GM13976 (cell line): ENCODE measurements at regions not wholly inside any gene's neighbourhood (a gene's known extent, or its start where the extent isn't known, plus 50 kb on each side); places are given as distances from the start of the nearest gene placed in this dataset.

Experiments used
- DNase-seq: peaks from one replicate; pipeline ENCODE4 v3.0.0; 2012; ENCODE audit warnings: low spot score
- in situ Hi-C: fragments of 300-500 bp; cut with MboI; formaldehyde crosslinking; loops from one replicate; pipeline ENCODE4 v1.12.0; 2022; ENCODE audit warnings: low sequenced_read_pairs, mixed read lengths, inconsistent platforms; ENCODE audit not compliant: unreplicated experiment
- TF ChIP-seq, protein P1 (sequence below): IDR thresholded peaks from 2 replicates; pipeline ENCODE4 v1.5.1; 2012; ENCODE audit warnings: borderline replicate concordance, mild to moderate bottlenecking; ENCODE audit not compliant: insufficient read depth; ENCODE audit errors: extremely low read depth, missing control alignments, control extremely low read depth

DNA sequence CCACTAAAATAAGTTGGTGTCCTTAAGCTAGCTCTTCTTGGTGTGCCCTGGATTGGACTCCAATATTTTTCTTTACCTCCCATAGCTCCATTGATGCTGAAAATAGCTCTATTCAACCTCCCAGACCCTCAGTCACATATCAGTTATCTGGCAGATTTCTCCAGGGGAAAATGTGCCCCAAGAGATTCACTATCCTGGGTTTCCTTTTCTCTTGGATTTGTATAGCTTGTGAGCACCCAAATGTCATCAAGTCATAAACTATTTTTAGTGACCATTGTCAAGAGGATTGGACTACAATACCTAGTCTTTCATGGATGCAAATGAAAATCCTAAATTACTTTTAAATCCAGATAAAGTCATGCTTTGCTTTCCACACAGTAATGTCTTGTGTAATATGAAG, 339.6 kb upstream of the FOXG1 start:
- TF ChIP-seq, protein P1, sequence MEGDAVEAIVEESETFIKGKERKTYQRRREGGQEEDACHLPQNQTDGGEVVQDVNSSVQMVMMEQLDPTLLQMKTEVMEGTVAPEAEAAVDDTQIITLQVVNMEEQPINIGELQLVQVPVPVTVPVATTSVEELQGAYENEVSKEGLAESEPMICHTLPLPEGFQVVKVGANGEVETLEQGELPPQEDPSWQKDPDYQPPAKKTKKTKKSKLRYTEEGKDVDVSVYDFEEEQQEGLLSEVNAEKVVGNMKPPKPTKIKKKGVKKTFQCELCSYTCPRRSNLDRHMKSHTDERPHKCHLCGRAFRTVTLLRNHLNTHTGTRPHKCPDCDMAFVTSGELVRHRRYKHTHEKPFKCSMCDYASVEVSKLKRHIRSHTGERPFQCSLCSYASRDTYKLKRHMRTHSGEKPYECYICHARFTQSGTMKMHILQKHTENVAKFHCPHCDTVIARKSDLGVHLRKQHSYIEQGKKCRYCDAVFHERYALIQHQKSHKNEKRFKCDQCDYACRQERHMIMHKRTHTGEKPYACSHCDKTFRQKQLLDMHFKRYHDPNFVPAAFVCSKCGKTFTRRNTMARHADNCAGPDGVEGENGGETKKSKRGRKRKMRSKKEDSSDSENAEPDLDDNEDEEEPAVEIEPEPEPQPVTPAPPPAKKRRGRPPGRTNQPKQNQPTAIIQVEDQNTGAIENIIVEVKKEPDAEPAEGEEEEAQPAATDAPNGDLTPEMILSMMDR: no peak
- DNase-seq: no peak
- in situ Hi-C loops: no loop called here

DNA sequence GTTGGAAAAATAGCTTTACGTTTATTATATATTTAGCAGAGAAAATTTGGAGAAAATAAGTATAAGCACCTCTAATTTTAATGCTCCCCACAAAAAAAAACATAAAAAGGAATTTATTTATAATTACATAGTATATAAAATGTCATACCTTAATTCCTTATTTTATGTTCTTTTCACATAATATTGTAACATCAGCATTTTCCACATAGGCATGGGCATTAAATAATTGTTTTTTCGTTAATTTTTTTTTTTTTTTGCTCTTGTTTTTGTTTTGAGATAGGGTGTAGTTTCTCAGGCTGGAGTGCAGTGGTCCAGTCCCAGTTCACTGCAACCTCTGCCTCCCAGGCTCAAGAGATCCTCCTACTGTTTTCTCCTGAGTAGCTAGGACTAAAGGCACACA, 329.8 kb upstream of the FOXG1 start:
- no peak for DNase-seq
- in situ Hi-C loops: no loop called here
- TF ChIP-seq, protein P1: no peak

DNA sequence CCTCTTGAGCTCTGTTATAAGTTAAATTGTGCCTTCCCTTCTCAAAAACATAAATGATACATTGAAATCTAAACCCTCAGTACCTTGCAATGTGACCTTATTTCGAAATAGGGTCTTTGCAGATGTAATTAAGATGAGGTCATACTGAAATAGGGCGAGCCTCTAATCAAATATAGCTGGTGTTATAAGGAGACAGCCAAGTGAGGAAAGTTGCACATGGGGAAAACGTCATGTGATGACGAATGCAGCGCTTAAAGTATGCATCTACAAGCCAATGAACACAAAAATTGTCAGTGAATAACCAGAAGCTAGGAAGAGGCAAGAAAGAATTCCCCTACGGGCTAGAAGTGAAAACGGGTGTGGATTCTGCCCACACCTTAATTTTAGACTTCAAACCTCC, 305.2 kb upstream of the FOXG1 start:
- TF ChIP-seq, protein P1: no peak
- DNase-seq: no peak
- in situ Hi-C loops: no loop called here

DNA sequence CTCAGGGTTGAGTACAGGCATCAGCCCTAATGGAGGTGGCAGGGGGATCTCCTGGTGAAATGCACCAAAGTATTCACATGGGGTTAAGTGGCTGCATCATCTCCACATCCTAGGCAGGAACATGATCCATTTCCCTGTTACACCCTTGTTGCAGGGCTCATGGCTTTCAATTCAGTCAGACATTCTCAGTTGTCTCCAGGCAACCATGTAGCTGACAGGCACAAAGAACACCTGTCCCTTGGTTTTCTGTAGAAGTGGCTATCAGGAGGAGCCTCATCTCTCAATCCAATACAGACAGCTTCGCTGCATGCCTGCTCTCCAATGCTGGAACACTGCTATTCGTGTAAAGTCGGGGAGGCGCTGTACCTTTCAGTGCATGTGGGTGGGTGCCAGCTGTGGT, 299.0 kb upstream of the FOXG1 start:
- DNase-seq: no peak
- in situ Hi-C loops: no loop called here
- TF ChIP-seq, protein P1: no peak

DNA sequence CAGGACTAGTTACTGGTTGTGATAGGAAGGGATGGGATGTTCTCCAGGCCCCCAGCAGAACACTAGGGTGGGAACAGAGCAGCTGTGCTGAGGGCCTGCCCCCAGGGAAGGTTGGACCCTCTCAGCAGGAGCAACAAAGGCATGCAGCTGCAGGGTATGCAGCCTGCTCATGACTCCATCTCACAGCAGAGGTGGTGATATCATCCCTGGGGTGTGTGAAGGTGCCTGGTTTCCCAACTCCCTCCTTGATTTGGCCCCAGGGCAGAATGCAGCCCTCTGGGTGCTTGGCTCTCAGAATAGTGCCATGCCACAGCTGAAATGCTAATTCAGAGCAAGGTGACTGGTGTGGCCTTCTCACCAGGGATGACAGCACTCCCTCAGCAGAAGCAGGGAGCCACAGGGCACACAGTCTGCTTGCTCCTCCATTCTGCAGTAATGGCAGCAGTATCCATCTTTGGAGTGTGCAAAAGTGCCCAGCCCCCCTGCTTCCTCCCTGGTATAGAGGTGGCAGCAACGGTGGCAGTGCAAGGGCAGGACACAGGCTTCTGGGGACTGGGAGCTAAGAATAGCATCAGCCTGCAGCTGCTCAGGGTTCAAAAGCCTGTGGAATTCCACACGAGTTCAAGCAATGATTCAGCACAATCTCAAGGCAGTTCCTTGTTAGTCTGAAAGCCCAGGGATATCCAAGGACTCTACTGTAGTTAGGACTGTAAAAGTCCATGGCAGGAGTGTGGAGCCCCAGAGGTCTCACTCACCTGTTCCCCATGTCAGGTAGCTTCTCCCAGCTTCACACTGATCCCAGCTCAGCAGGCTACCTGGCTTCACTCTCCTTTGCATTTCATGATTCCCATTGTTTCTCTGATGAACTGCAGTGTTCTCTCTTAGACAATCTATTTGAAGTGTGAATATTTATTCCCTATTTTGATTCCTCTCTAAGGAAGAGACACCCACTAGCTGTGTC, 298.1 kb upstream of the FOXG1 start:
- no peak for DNase-seq
- in situ Hi-C loops: no loop called here
- TF ChIP-seq, protein P1: no peak

DNA sequence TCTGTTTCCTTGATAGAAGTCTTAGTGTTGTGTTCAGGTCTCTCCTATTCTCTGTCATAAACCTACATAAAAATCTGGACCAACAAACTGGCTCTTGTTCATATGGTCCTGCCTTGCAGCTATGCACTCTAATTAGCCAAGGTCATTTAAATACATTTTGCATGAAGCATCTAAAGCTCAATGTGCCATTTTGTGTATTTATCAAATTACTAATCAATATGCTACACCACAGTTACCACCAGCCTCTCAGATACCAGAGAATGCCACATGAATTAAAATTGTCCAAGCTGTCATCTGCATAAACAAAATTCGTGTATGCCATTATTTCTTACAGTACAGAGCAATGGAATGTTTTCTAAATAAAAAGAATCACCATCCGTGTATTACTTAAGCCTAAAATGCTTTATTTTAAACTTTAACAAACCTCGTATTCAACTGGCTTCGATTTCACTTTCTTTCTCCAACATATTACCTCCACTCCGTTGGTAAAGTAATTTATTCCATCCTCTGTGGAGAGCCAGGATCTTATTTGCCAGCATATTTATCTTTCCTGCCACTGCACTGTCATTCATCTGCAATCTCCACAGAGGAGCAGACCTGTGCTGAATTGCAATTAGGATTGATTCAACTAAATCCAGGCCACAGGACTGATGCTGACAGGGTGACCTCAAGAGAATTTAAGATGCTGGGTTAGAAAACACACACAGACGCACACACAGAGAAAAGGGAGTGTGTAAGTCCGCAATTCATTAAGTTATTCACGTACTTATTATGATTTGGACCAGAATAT, 284.1 kb upstream of the FOXG1 start:
- TF ChIP-seq, protein P1: no peak
- in situ Hi-C loops: no loop called here
- no peak for DNase-seq
